ENCODE measurements at regions not wholly inside any gene's neighbourhood (a gene's known extent, or its start where the extent isn't known, plus 50 kb on each side); places are given as distances from the start of the nearest gene placed in this dataset.

DNA sequence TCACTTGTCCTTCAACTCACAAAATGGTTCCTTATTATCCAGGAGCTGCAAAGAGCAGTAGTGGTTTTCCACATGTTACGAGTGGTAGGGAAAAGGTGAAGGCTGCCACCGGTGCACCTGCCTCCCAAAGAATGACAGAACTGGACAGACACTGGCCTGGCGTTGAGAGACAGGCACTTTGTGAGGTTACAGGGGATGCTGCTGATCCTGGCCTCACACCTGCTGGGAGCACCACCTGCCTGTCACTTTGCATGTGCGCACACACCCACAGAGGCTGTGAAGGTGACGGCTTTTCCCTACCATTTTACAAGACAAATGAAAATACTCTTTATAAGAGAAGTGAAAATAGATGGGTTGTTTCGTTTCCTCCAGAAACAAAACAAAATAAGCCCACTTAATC is 175.3 kb upstream of the B3GAT1 start:
- no peaks in the 10 kb centered on the region for H3K27me3 ChIP-seq (ENCODE audit: control insufficient read depth, insufficient read depth, low read length)
- TF ChIP-seq, protein P1, sequence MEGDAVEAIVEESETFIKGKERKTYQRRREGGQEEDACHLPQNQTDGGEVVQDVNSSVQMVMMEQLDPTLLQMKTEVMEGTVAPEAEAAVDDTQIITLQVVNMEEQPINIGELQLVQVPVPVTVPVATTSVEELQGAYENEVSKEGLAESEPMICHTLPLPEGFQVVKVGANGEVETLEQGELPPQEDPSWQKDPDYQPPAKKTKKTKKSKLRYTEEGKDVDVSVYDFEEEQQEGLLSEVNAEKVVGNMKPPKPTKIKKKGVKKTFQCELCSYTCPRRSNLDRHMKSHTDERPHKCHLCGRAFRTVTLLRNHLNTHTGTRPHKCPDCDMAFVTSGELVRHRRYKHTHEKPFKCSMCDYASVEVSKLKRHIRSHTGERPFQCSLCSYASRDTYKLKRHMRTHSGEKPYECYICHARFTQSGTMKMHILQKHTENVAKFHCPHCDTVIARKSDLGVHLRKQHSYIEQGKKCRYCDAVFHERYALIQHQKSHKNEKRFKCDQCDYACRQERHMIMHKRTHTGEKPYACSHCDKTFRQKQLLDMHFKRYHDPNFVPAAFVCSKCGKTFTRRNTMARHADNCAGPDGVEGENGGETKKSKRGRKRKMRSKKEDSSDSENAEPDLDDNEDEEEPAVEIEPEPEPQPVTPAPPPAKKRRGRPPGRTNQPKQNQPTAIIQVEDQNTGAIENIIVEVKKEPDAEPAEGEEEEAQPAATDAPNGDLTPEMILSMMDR (IDR thresholded peaks at IDR 0.05; ENCODE audit: insufficient read depth, low read depth, low read length): no peak
- DNase-seq (ENCODE audit: low read depth): no peak
- CTCF ChIA-PET: no interaction called here
- H3K4me3 ChIP-seq (ENCODE audit: low read depth, low read length): no peak overlapping the region
- H3K36me3 ChIP-seq (ENCODE audit: control insufficient read depth, insufficient read depth, low read length): no peaks in the 10 kb centered on the region
- POLR2A ChIA-PET: no interaction called here

DNA sequence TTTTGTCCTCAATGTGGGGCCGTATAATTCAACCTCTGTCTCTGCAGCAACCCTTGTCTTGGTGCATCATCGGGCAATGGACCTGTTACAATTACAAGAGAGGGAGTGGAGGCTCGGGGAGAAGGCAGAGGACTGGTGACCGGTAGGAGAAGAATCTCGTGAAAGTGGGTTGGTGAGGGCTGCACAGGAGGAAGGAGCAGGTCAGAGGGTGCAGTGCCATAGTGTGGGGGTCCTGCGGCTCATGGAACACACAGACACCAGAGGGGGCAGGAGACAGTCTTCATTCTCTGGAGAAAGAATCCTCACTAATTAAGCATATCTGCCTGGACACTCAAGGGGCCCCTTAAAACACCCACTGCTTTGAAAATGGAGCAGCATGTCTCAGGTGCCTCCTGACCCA is 174.7 kb upstream of the B3GAT1 start:
- no peak for DNase-seq (ENCODE audit: low read depth)
- TF ChIP-seq, protein P1 (IDR thresholded peaks at IDR 0.05; ENCODE audit: insufficient read depth, low read depth, low read length): no peak
- CTCF ChIA-PET: no interaction called here
- POLR2A ChIA-PET: no interaction called here
- no peaks in the 10 kb centered on the region for H3K36me3 ChIP-seq (ENCODE audit: control insufficient read depth, insufficient read depth, low read length)
- no peak overlapping the region for H3K4me3 ChIP-seq (ENCODE audit: low read depth, low read length)
- no peaks in the 10 kb centered on the region for H3K27me3 ChIP-seq (ENCODE audit: control insufficient read depth, insufficient read depth, low read length)

DNA sequence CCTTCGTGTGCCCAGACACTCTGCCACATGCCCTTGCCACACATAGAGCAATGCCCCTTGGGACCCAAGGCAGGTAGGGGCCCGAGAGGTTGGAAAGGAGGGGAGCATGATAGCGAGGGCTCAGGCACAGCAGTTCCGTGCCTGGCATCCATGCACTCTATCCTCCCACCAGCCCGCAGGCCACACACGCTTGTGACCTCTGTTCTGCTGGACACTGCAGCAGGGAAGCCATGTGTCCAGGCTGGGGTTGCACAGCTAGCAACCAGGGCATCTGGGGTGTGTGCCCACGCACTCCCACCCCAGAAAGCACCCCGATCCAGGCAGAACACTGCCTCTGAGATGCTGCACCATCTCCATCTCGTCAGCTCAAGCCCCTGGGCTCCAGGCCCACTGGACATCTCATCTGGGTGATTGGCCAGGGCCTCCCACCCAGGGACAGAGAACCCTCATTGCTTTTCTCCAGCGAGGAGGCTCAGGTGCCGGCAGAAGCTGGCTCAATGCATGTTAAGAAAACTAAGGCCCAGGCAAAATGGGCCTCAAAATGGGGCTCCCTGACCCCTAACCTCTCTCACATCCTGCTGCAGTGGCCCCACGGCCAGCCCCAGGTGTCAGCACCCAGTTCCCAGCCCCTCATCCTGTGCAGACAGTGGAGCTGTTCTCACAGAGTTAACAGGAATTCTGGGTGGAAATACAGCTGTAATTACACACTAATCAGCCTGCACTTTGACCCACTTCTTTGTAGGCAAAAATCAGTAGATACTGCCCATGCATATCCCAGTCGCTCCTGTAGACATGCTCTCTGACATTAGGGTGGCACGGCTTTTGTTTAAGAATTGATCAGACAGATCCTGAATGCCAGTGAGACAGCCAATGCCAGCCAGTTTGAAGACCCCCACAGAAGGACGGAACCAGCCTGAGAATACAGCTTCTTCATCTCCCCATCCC is 173.9 kb upstream of the B3GAT1 start:
- H3K27me3 ChIP-seq (ENCODE audit: control insufficient read depth, insufficient read depth, low read length): no peaks in the 10 kb centered on the region
- no peak overlapping the region for H3K4me3 ChIP-seq (ENCODE audit: low read depth, low read length)
- DNase-seq (ENCODE audit: low read depth): no peak
- POLR2A ChIA-PET: no interaction called here
- no peaks in the 10 kb centered on the region for H3K36me3 ChIP-seq (ENCODE audit: control insufficient read depth, insufficient read depth, low read length)
- CTCF ChIA-PET: interaction anchor here (0.9 kb wide), 1 partner anchor 324 kb away, joined by 3 read pairs; no protein-coding TSS in a partner anchor
- TF ChIP-seq, protein P1 (IDR thresholded peaks at IDR 0.05; ENCODE audit: insufficient read depth, low read depth, low read length): no peak

DNA sequence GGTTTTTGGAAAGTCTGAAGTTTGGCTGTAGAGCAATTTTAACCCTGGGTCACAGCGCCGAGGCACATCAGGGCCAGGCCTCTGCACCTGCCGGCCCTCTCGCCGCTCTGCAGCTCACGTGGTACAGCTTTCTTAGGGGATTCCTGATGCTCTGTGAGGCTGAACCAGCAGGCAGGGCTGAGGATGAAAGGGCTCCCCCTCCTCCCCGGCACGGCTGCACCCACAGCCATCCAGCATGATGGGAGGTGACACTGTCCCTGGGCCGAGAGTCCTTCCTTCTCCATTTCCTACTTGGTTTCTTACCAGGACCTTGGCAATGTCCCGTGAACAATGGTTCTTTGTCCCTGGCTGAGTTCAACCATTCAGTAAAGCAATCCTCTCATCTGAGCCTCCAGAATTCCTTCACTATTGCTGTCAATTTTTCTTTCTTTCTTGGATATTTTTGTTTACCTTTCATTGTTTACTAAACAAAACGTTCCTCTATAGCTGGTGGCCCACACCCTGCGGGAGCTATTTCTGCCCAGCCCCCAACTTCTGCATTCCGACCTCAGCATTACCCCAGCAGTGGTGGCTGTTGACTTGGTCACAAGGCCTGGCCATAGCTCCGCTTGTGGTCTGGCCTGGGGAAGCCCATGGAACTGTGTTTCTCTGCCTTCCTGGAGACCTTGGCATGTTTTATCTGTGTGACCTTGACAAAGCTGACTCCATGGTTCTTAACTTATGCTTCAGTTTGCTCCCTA is 172.8 kb upstream of the B3GAT1 start:
- H3K27me3 ChIP-seq (ENCODE audit: control insufficient read depth, insufficient read depth, low read length): no peaks in the 10 kb centered on the region
- H3K4me3 ChIP-seq (ENCODE audit: low read depth, low read length): no peak overlapping the region
- no peaks in the 10 kb centered on the region for H3K36me3 ChIP-seq (ENCODE audit: control insufficient read depth, insufficient read depth, low read length)
- POLR2A ChIA-PET: no interaction called here
- CTCF ChIA-PET: interaction anchor here (0.9 kb wide), 1 partner anchor 322 kb away, joined by 3 read pairs; no protein-coding TSS in a partner anchor
- TF ChIP-seq, protein P1 (IDR thresholded peaks at IDR 0.05; ENCODE audit: insufficient read depth, low read depth, low read length): no peak
- no peak for DNase-seq (ENCODE audit: low read depth)

DNA sequence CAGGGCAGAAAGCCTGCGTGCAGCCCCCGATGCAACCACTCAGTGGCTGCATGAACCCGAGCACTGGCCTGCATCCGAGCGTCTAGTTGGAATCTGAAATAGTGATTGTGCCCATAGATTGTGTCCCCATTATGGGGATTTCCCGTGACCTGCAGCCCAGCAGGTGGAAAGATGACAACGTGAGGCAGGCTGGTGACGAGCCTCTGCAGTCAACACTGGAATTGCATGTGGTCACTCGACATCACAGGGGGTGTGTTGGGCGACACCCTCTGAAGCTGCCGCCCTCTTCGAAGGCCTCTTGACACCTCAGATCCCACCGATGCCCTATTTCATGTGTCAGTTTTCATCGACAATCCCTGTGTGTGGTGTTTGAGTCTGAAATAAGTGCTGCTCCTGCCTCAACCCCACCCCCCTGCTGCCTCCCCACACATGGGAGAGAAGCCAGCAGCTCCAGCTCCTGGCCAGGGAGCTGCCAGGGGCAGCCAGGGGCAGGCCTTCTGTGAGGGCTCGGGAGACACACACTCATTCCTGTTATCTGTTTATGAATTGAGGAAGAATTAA is 172.0 kb upstream of the B3GAT1 start:
- ChIA-PET CTCF (no interaction called here), POLR2A (no interaction called here)
- no peak overlapping the region for H3K4me3 ChIP-seq (ENCODE audit: low read depth, low read length)
- DNase-seq (ENCODE audit: low read depth): no peak
- H3K36me3 ChIP-seq (ENCODE audit: control insufficient read depth, insufficient read depth, low read length): no peaks in the 10 kb centered on the region
- H3K27me3 ChIP-seq (ENCODE audit: control insufficient read depth, insufficient read depth, low read length): no peaks in the 10 kb centered on the region
- TF ChIP-seq, protein P1 (IDR thresholded peaks at IDR 0.05; ENCODE audit: insufficient read depth, low read depth, low read length): no peak

All from BJ (cell line).